Hepatocyte (in vitro differentiated cells): ENCODE measurements at regions not wholly inside any gene's neighbourhood (a gene's known extent, or its start where the extent isn't known, plus 50 kb on each side); places are given as distances from the start of the nearest gene placed in this dataset.

Experiments used
- DNase-seq: peaks from one replicate; pipeline ENCODE4 v3.0.0-alpha.2; 2016; ENCODE audit warnings: low spot score
- H2AFZ ChIP-seq: fragments of 200-600 bp; sonication (generic); 2 replicates; pipeline ENCODE4 v1.6.0; 2016; ENCODE audit warnings: antibody characterized with exemption, mild to moderate bottlenecking
- H3K27ac ChIP-seq: fragments of 200-600 bp; sonication (generic); 2 replicates; pipeline ENCODE4 v1.5.1; 2016; ENCODE audit warnings: mild to moderate bottlenecking
- H3K27me3 ChIP-seq: fragments of 200-600 bp; sonication (generic); 2 replicates; pipeline ENCODE4 v1.6.1; 2016
- H3K36me3 ChIP-seq: fragments of 200-600 bp; sonication (generic); replicated peaks from 2 replicates; pipeline ENCODE4 v1.5.1; 2016; ENCODE audit warnings: low read depth; ENCODE audit not compliant: insufficient read depth
- H3K4me1 ChIP-seq: fragments of 200-600 bp; sonication (generic); 2 replicates; pipeline ENCODE4 v1.5.1; 2016; ENCODE audit warnings: mild to moderate bottlenecking, moderate library complexity; ENCODE audit not compliant: insufficient read depth
- H3K4me2 ChIP-seq: fragments of 200-600 bp; sonication (generic); 2 replicates; pipeline ENCODE4 v1.6.0; 2016
- H3K4me3 ChIP-seq: fragments of 200-600 bp; sonication (generic); 2 replicates; pipeline ENCODE4 v1.5.1; 2016; ENCODE audit warnings: mild to moderate bottlenecking
- H3K79me2 ChIP-seq: fragments of 200-600 bp; sonication (generic); 2 replicates; pipeline ENCODE4 v1.6.0; 2017; ENCODE audit warnings: mild to moderate bottlenecking
- H3K9me2 ChIP-seq: fragments of 200-600 bp; sonication (generic); replicated peaks from 2 replicates; pipeline ENCODE4 v1.6.0; 2017; ENCODE audit warnings: mild to moderate bottlenecking; ENCODE audit not compliant: insufficient read depth
- H3K9me3 ChIP-seq: fragments of 200-600 bp; sonication (generic); 2 replicates; pipeline ENCODE4 v1.5.1; 2016; ENCODE audit warnings: low read depth, mild to moderate bottlenecking
- H4K20me1 ChIP-seq: fragments of 200-600 bp; sonication (generic); 2 replicates; pipeline ENCODE4 v1.6.0; 2016; ENCODE audit warnings: mild to moderate bottlenecking; ENCODE audit not compliant: insufficient read depth, poor library complexity, severe bottlenecking
- EZH2 ChIP-seq: fragments of 200-600 bp; sonication (generic); IDR thresholded peaks from 2 replicates; pipeline ENCODE4 v1.6.1; 2016; ENCODE audit warnings: antibody characterized with exemption, mild to moderate bottlenecking, borderline replicate concordance
- EZH2phosphoT487 ChIP-seq: fragments of 200-600 bp; sonication (generic); IDR thresholded peaks from one replicate; pipeline ENCODE4 v1.6.1; 2018; ENCODE audit warnings: antibody characterized with exemption, mild to moderate bottlenecking, low read depth, moderate library complexity; ENCODE audit not compliant: unreplicated experiment, severe bottlenecking
- WGBS: methylation state at CpG from one replicate; pipeline ENCODE4 v1.1.6; 2016; ENCODE audit warnings: low lambda C conversion rate; ENCODE audit errors: missing lambda C conversion rate; 5-methylcytosine and 5-hydroxymethylcytosine counted together
- TF ChIP-seq, protein P1 (sequence below): fragments of 200-600 bp; sonication (generic); IDR thresholded peaks from 2 replicates; pipeline ENCODE4 v1.5.1; 2016; ENCODE audit warnings: antibody characterized with exemption, mild to moderate bottlenecking; ENCODE audit not compliant: poor library complexity

DNA sequence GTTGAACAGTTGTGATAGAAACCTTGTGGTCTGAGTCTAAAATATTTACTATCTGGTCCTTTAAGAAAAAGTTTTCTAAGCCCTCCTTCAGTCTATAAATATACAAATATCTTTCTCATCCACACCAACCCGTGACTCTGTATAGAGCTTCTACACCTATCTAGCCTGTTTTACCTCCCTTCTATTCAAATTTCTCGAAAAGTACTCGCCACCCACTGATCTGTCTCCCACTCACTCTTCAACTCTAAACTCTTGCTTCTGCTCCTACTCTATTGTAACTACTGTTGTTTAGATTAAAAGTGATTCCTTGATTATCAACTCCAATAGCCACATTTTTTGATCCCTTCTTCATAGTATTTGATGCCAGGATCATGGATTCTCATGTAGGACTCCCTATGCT, 329.4 kb upstream of the MAN1A1 start:
- Histone ChIP-seq H3K4me3 (no peak overlapping the region), H4K20me1 (no peaks in the 10 kb centered on the region), H3K79me2 (no peaks in the 10 kb centered on the region), H3K27me3 (no peaks in the 10 kb centered on the region), H3K9me2 (no peaks in the 10 kb centered on the region), H2AFZ (no peak overlapping the region), H3K9me3 (no peaks in the 10 kb centered on the region), H3K4me1 (no peaks in the 10 kb centered on the region), H3K27ac (no peak overlapping the region), H3K36me3 (no peaks in the 10 kb centered on the region), H3K4me2 (no peak overlapping the region)
- no peak for DNase-seq
- WGBS = 87% methylated on average over 3 of the region's 3 CpGs
- TF ChIP-seq EZH2 (no peak), EZH2phosphoT487 (no peak)
- TF ChIP-seq, protein P1, sequence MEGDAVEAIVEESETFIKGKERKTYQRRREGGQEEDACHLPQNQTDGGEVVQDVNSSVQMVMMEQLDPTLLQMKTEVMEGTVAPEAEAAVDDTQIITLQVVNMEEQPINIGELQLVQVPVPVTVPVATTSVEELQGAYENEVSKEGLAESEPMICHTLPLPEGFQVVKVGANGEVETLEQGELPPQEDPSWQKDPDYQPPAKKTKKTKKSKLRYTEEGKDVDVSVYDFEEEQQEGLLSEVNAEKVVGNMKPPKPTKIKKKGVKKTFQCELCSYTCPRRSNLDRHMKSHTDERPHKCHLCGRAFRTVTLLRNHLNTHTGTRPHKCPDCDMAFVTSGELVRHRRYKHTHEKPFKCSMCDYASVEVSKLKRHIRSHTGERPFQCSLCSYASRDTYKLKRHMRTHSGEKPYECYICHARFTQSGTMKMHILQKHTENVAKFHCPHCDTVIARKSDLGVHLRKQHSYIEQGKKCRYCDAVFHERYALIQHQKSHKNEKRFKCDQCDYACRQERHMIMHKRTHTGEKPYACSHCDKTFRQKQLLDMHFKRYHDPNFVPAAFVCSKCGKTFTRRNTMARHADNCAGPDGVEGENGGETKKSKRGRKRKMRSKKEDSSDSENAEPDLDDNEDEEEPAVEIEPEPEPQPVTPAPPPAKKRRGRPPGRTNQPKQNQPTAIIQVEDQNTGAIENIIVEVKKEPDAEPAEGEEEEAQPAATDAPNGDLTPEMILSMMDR = no peak

DNA sequence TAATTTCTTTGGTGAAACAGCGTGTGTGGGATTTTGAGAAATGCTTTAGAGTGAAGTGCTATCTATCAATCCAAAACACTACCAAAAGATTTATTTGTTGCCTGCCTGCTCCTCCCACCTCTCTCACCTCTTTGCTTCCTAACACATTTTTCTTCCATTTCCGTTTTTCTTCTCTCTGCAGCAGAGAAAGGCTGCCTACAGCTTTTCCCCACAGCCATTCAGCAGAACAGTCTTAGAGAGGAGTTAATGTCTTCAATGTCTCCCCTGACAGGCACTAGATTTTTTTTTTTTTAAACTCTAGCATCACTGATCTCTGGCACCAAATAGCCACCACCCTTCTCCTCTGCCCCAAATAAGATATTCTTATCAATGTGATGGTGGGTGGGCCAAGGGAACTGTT, 327.8 kb upstream of the MAN1A1 start:
- H3K36me3 ChIP-seq = no peaks in the 10 kb centered on the region
- H4K20me1 ChIP-seq = no peaks in the 10 kb centered on the region
- no peak overlapping the region for H3K4me3 ChIP-seq
- H3K9me2 ChIP-seq = no peaks in the 10 kb centered on the region
- DNase-seq = no peak
- H3K79me2 ChIP-seq = no peaks in the 10 kb centered on the region
- no peak overlapping the region for H3K27ac ChIP-seq
- 68% methylated on average over 2 of the region's 2 CpGs for WGBS
- TF ChIP-seq, protein P1 = no peak
- TF ChIP-seq EZH2phosphoT487 (no peak), EZH2 (no peak)
- no peak overlapping the region for H2AFZ ChIP-seq
- H3K9me3 ChIP-seq = no peaks in the 10 kb centered on the region
- H3K4me2 ChIP-seq = no peak overlapping the region
- H3K4me1 ChIP-seq = no peaks in the 10 kb centered on the region
- no peaks in the 10 kb centered on the region for H3K27me3 ChIP-seq

DNA sequence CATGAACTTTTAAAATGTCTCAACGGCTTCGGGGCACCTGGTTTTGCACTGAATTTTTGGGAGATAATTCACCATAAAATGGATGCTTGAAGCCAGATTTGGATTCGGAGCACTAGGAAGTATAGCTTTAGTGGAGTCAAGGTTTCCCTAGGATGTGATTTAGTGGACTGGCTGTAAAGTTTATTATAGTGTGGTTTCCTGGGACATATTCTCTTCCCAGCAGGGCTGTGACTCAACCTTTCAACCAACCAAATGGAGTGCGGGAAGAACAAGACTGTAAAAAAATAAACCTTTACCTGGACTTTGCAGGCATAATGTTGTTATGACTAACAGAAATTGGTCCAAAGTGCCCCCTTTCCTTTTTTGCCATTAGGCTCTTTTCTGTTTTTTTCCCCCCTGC, 327.4 kb upstream of the MAN1A1 start:
- Histone ChIP-seq H2AFZ (no peak overlapping the region), H3K27me3 (no peaks in the 10 kb centered on the region), H3K27ac (no peak overlapping the region), H3K4me2 (no peak overlapping the region), H3K4me1 (no peaks in the 10 kb centered on the region), H3K36me3 (no peaks in the 10 kb centered on the region), H4K20me1 (no peaks in the 10 kb centered on the region), H3K9me2 (no peaks in the 10 kb centered on the region), H3K9me3 (no peaks in the 10 kb centered on the region), H3K79me2 (no peaks in the 10 kb centered on the region), H3K4me3 (no peak overlapping the region)
- WGBS = 80% methylated on average over 4 of the region's 4 CpGs
- TF ChIP-seq, protein P1 = no peak
- no peak for TF ChIP-seq EZH2phosphoT487
- TF ChIP-seq EZH2 = no peak
- DNase-seq = no peak

DNA sequence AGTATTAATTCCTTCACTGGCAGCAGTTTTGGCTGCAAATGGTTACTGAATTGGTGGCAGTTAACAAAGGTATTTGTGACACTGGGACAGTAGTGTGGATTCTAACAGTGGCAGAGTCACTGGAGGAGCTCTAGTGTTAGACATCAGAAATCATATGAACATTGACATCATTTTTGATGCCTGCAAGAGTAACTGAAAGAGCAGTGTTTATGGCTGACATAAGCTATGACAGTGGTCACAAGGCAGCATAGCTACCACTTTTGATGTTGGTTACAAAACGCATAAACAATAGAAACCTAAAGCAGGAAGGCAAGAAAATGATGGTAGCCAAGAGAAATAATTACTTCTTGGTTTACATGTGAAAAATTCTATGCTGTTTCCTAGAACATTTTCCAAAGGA, 326.7 kb upstream of the MAN1A1 start:
- H3K9me3 ChIP-seq = no peaks in the 10 kb centered on the region
- TF ChIP-seq, protein P1 = no peak
- TF ChIP-seq EZH2phosphoT487 (no peak), EZH2 (no peak)
- no peak overlapping the region for H3K4me2 ChIP-seq
- no peaks in the 10 kb centered on the region for H3K79me2 ChIP-seq
- H3K36me3 ChIP-seq = no peaks in the 10 kb centered on the region
- 90% methylated on average over 1 of the region's 1 CpG for WGBS
- no peak overlapping the region for H3K27ac ChIP-seq
- no peaks in the 10 kb centered on the region for H3K9me2 ChIP-seq
- no peaks in the 10 kb centered on the region for H3K4me1 ChIP-seq
- H3K27me3 ChIP-seq = no peaks in the 10 kb centered on the region
- H4K20me1 ChIP-seq = no peaks in the 10 kb centered on the region
- no peak overlapping the region for H2AFZ ChIP-seq
- no peak overlapping the region for H3K4me3 ChIP-seq
- DNase-seq = no peak
